ENCODE measurements at regions not wholly inside any gene's neighbourhood (a gene's known extent, or its start where the extent isn't known, plus 50 kb on each side); places are given as distances from the start of the nearest gene placed in this dataset.

GRCh38 chr1:221832151-221832550 is 90.3 kb upstream of the DUSP10 start:
- TF ChIP-seq MAX (IDR thresholded peaks at IDR 0.05; ENCODE audit: low read depth) (no peak), EZH2phosphoT487 (IDR thresholded peaks at IDR 0.05; ENCODE audit: borderline replicate concordance, low read depth) (no peak), CTCF (IDR thresholded peaks at IDR 0.05) (no peak), SMC3 (IDR thresholded peaks at IDR 0.05; ENCODE audit: low read depth, low read length) (no peak), EP300 (IDR thresholded peaks at IDR 0.05; ENCODE audit: borderline replicate concordance in 1 of 2, low read depth in 1 of 2, low read length in 1 of 2) (no peak), USF2 (IDR thresholded peaks at IDR 0.05; ENCODE audit: borderline replicate concordance, low read depth, low read length) (no peak), JUND (IDR thresholded peaks at IDR 0.05) (no peak), RFX5 (IDR thresholded peaks at IDR 0.05; ENCODE audit: low read length) (no peak), USF1 (IDR thresholded peaks at IDR 0.05; ENCODE audit: borderline replicate concordance, low read depth) (no peak), NFIC (IDR thresholded peaks at IDR 0.05; ENCODE audit: borderline replicate concordance) (no peak), MEF2A (IDR thresholded peaks at IDR 0.05; ENCODE audit: borderline replicate concordance, low read depth) (no peak), MXI1 (IDR thresholded peaks at IDR 0.05; ENCODE audit: low read depth, low read length) (no peak), TAF1 (IDR thresholded peaks at IDR 0.05; ENCODE audit: borderline replicate concordance, low read depth, low read length) (no peak), GABPA (IDR thresholded peaks at IDR 0.05; ENCODE audit: low read depth) (no peak)
